HepG2 (cell line): ENCODE measurements at regions not wholly inside any gene's neighbourhood (a gene's known extent, or its start where the extent isn't known, plus 50 kb on each side); places are given as distances from the start of the nearest gene placed in this dataset.

ENCODE experiments used
- ATAC-seq: fragments of 200-7000 bp; cut with Tn5 transposase; 3 replicates; pipeline ENCODE4 v1.9.1; 2020; ENCODE audit warnings: mild to moderate bottlenecking, moderate library complexity
- BruUV-seq: library from RNA; stranded (reverse); fragments of 400-500 nt; replicated peaks from 2 replicates; lab custom pipeline; 2021; lab: Mats Ljungman, UMichigan
- CTCF ChIA-PET: fragments of 300-600 bp; formaldehyde crosslinking; extraction: SDS; loops from one replicate; lab custom pipeline; 2021; ENCODE audit warnings: low total read pairs, inconsistent platforms, low intra/inter-chr PET ratio; lab: Yijun Ruan, JAX
- POLR2A ChIA-PET: fragments of 350-600 bp; sonication (Branson Sonifier 250); formaldehyde crosslinking; loops from one replicate; lab custom pipeline; 2020; ENCODE audit warnings: antibody characterized with exemption, inconsistent platforms; lab: Yijun Ruan, JAX
- DNase-seq: peaks from one replicate; pipeline ENCODE4 v3.0.0-alpha.2; 2015; ENCODE audit warnings: low spot score
- FAIRE-seq: peaks from 3 replicates; lab custom pipeline; 2011; peaks lifted over from hg19 to GRCh38; lab: Jason Lieb, UNC
- H2AFZ ChIP-seq: one replicate; pipeline ENCODE4 v1.6.1; 2011; ENCODE audit warnings: low read length, inconsistent platforms
- H3K27ac ChIP-seq: fragments of 300-600 bp; 3 replicates; pipeline ENCODE4 v1.8.0; 2011; ENCODE audit warnings: mixed run types, mild to moderate bottlenecking, mixed read lengths, low read length, inconsistent platforms; ENCODE audit not compliant: insufficient read depth; ENCODE audit errors: extremely low read length
- H3K27me3 ChIP-seq, 2 experiments: fragments of 200-600 bp in 1 of 2; 2 replicates in 1 of 2; 3 replicates in 1 of 2; pipeline versions ENCODE4 v1.6.0 to v1.8.0; 2011; ENCODE audit warnings: low read length in 2 of 2, mild to moderate bottlenecking in 2 of 2, moderate library complexity in 2 of 2, inconsistent platforms in 1 of 2; ENCODE audit not compliant: insufficient read depth in 2 of 2, control insufficient read depth in 1 of 2
- H3K36me3 ChIP-seq, 2 experiments: fragments of 200-600 bp in 1 of 2; replicated peaks in 1 of 2; 2 replicates in 1 of 2; 3 replicates in 1 of 2; pipeline versions ENCODE4 v1.5.1 to v1.8.0; 2011; ENCODE audit warnings: low read length in 2 of 2, inconsistent platforms in 1 of 2; ENCODE audit not compliant: insufficient read depth in 2 of 2, control insufficient read depth in 1 of 2
- H3K4me1 ChIP-seq: 2 replicates; pipeline ENCODE4 v1.5.1; 2012; ENCODE audit warnings: low read length, inconsistent platforms; ENCODE audit not compliant: insufficient read depth
- H3K4me2 ChIP-seq: 2 replicates; pipeline ENCODE4 v1.6.0; 2011; ENCODE audit warnings: low read depth, low read length, inconsistent platforms
- H3K4me3 ChIP-seq, 3 experiments: fragments of 200-600 bp in 1 of 3; sonication (generic), shearing (Covaris generic) in 1 of 3; replicated peaks in 1 of 3; 2 replicates each; pipeline ENCODE4 v1.5.1; 2011 to 2016; ENCODE audit warnings: low read length in 3 of 3, inconsistent platforms in 2 of 3, low read depth in 2 of 3, mild to moderate bottlenecking in 2 of 3, control low read depth in 1 of 3, mixed read lengths in 1 of 3; ENCODE audit not compliant: insufficient read depth in 1 of 3
- H3K79me2 ChIP-seq: one replicate; pipeline ENCODE4 v1.6.1; 2011; ENCODE audit warnings: low read length, inconsistent platforms; ENCODE audit not compliant: insufficient read depth
- H3K9ac ChIP-seq: 2 replicates; pipeline ENCODE4 v1.6.0; 2011; ENCODE audit warnings: mild to moderate bottlenecking, low read depth, low read length, inconsistent platforms; ENCODE audit not compliant: insufficient read depth
- H3K9me3 ChIP-seq: 2 replicates; pipeline ENCODE4 v1.5.1; 2012; ENCODE audit warnings: mild to moderate bottlenecking, low read length
- H4K20me1 ChIP-seq: 2 replicates; pipeline ENCODE4 v1.6.0; 2011; ENCODE audit warnings: inconsistent platforms, mild to moderate bottlenecking, low read length, moderate library complexity; ENCODE audit not compliant: insufficient read depth
- FOXP1 ChIP-seq, 2 experiments: fragments of 450-650 bp in 1 of 2; IDR thresholded peaks; 2 replicates each; pipeline ENCODE4 v1.6.1; 2017 to 2018; ENCODE audit warnings: antibody characterized with exemption in 1 of 2
- SRY ChIP-seq: sonication (generic); formaldehyde crosslinking; IDR thresholded peaks from 2 replicates; pipeline ENCODE4 v1.8.0; 2022; ENCODE audit warnings: mild to moderate bottlenecking, missing genetic modification reagents
- TAF1 ChIP-seq: sonication (generic); formaldehyde crosslinking; IDR thresholded peaks from 2 replicates; pipeline ENCODE4 v1.4.0; 2020; ENCODE audit warnings: missing genetic modification reagents
- ZHX1 ChIP-seq: sonication (generic); formaldehyde crosslinking; IDR thresholded peaks from 2 replicates; pipeline ENCODE4 v1.8.1; 2022; ENCODE audit warnings: low read depth, mild to moderate bottlenecking, missing genetic modification reagents
- ZNF34 ChIP-seq: sonication (generic); formaldehyde crosslinking; IDR thresholded peaks from 2 replicates; pipeline ENCODE4 v1.4.0; 2020; ENCODE audit warnings: mild to moderate bottlenecking, missing genetic modification reagents, borderline replicate concordance
- ZNF354B ChIP-seq: sonication (generic); formaldehyde crosslinking; IDR thresholded peaks from 2 replicates; pipeline ENCODE4 v1.8.0; 2022; ENCODE audit warnings: mild to moderate bottlenecking, missing genetic modification reagents
- ZNF362 ChIP-seq: sonication (generic); formaldehyde crosslinking; IDR thresholded peaks from 2 replicates; pipeline ENCODE4 v1.4.0; 2020; ENCODE audit warnings: missing genetic modification reagents, mild to moderate bottlenecking, borderline replicate concordance
- ZNF441 ChIP-seq: sonication (generic); formaldehyde crosslinking; IDR thresholded peaks from 2 replicates; pipeline ENCODE4 v1.7.0; 2021; ENCODE audit warnings: missing genetic modification reagents, borderline replicate concordance
- ZNF775 ChIP-seq: sonication (generic); formaldehyde crosslinking; IDR thresholded peaks from 2 replicates; pipeline ENCODE4 v1.4.0; 2020; ENCODE audit warnings: missing genetic modification reagents, mild to moderate bottlenecking, moderate library complexity, borderline replicate concordance
- ZNF788 ChIP-seq: sonication (generic); formaldehyde crosslinking; IDR thresholded peaks from 2 replicates; pipeline ENCODE4 v1.5.0; 2020; ENCODE audit warnings: mild to moderate bottlenecking, missing genetic modification reagents, borderline replicate concordance
- ZZZ3 ChIP-seq: sonication (generic); formaldehyde crosslinking; IDR thresholded peaks from 2 replicates; pipeline ENCODE4 v1.4.0; 2020; ENCODE audit warnings: missing genetic modification reagents, mild to moderate bottlenecking, borderline replicate concordance
- WGBS: methylation state at CpG from one replicate; pipeline ENCODE4 v1.1.6; 2017; ENCODE audit warnings: low lambda C conversion rate; 5-methylcytosine and 5-hydroxymethylcytosine counted together
- in situ Hi-C: cut with HindIII; loops from 2 replicates; pipeline ENCODE4 v1.10.0; 2017; ENCODE audit warnings: low pct_unique_long_range_greater_than_20kb; ENCODE audit not compliant: extremely low pct_ligation_motif_present
- intact Hi-C: fragments of 100-400 bp; cut with micrococcal nuclease; formaldehyde crosslinking; loops from one replicate; pipeline ENCODE4 v1.10.0; 2022; ENCODE audit not compliant: unreplicated experiment

- TF ChIP-seq ZZZ3 (CRISPR knock-in tag): no peak
Observed at GRCh38 chr12:77239617-77240016, 174.2 kb upstream of the E2F7 start (continued).

GRCh38 chr12:77238335-77238734 lies 173.0 kb upstream of the E2F7 start:
- H4K20me1 ChIP-seq: no peaks in the 10 kb centered on the region
- H3K27me3 ChIP-seq: no peaks in the 10 kb centered on the region
- intact Hi-C loops (no loop called here), in situ Hi-C loops (no loop called here)
- POLR2A ChIA-PET: no interaction called here
- no peak overlapping the region for H3K9ac ChIP-seq
- CTCF ChIA-PET: no interaction called here
- no peaks in the 10 kb centered on the region for H3K4me1 ChIP-seq
- H3K36me3 ChIP-seq: no peaks in the 10 kb centered on the region
- H3K27ac ChIP-seq: no peak overlapping the region
- no peaks in the 10 kb centered on the region for H3K79me2 ChIP-seq
- H2AFZ ChIP-seq: no peak overlapping the region
- no peak for ATAC-seq
- TF ChIP-seq ZNF34 (CRISPR knock-in tag): no peak
- TF ChIP-seq FOXP1 (IDR thresholded peaks at IDR 0.05): no peak
- no peak for TF ChIP-seq FOXP1 (CRISPR knock-in tag; IDR thresholded peaks at IDR 0.05)
- no peak for TF ChIP-seq ZNF441 (CRISPR knock-in tag)
- TF ChIP-seq SRY: no peak
- TF ChIP-seq TAF1 (CRISPR knock-in tag): no peak
- TF ChIP-seq ZNF775 (CRISPR knock-in tag): no peak
- no peak for TF ChIP-seq ZNF788 (CRISPR knock-in tag)
- TF ChIP-seq ZNF354B (CRISPR knock-in tag): no peak
- no peak for TF ChIP-seq ZHX1 (CRISPR knock-in tag)
- TF ChIP-seq ZNF362 (CRISPR knock-in tag): no peak
- H3K4me2 ChIP-seq: no peak overlapping the region
- 0% methylated on average over 2 of the region's 2 CpGs for WGBS
- DNase-seq: no peak
- BruUV-seq: no TSS peak
- no peaks in the 10 kb centered on the region for H3K9me3 ChIP-seq
- H3K4me3 ChIP-seq: no peak overlapping the region
- no peak for FAIRE-seq
